Calu3 (cell line): ENCODE measurements at regions not wholly inside any gene's neighbourhood (a gene's known extent, or its start where the extent isn't known, plus 50 kb on each side); places are given as distances from the start of the nearest gene placed in this dataset.

ENCODE experiments used
- BruUV-seq: library from RNA; stranded (reverse); fragments of 400-500 nt; replicated peaks from 2 replicates; lab custom pipeline; 2021; lab: Mats Ljungman, UMichigan
- CTCF ChIA-PET: fragments of 300-600 bp; sonication (Branson Sonifier 250); formaldehyde crosslinking; loops from one replicate; lab custom pipeline; 2022; ENCODE audit warnings: antibody characterized with exemption; lab: Charles Lee
- DNase-seq: peaks from one replicate; pipeline ENCODE4 v3.0.0; 2022
- H3K27ac Mint-ChIP-seq: one replicate; pipeline ENCODE4 v1.8.0; 2022; ENCODE audit warnings: mixed read lengths; ENCODE audit not compliant: unreplicated experiment
- H3K27me3 Mint-ChIP-seq: one replicate; pipeline ENCODE4 v1.8.0; 2022; ENCODE audit warnings: mixed read lengths; ENCODE audit not compliant: unreplicated experiment
- H3K36me3 Mint-ChIP-seq: one replicate; pipeline ENCODE4 v1.8.0; 2022; ENCODE audit warnings: mild to moderate bottlenecking, moderate library complexity, mixed read lengths; ENCODE audit not compliant: insufficient read depth, unreplicated experiment
- H3K4me1 Mint-ChIP-seq: one replicate; pipeline ENCODE4 v1.8.0; 2022; ENCODE audit warnings: mild to moderate bottlenecking, low read depth, mixed read lengths; ENCODE audit not compliant: unreplicated experiment
- H3K4me3 Mint-ChIP-seq: one replicate; pipeline ENCODE4 v1.8.0; 2022; ENCODE audit warnings: mild to moderate bottlenecking, low read depth, moderate library complexity, mixed read lengths; ENCODE audit not compliant: unreplicated experiment
- H3K9me3 Mint-ChIP-seq: one replicate; pipeline ENCODE4 v1.8.0; 2022; ENCODE audit warnings: low read depth, mixed read lengths; ENCODE audit not compliant: unreplicated experiment
- intact Hi-C: fragments of 100-400 bp; cut with micrococcal nuclease; formaldehyde crosslinking; loops from one replicate; pipeline ENCODE4 v1.10.0; 2022; ENCODE audit not compliant: unreplicated experiment
- TF ChIP-seq, protein P1 (sequence below): fragments of 200-600 bp; IDR thresholded peaks from one replicate; pipeline ENCODE4 v1.8.0; 2022; ENCODE audit warnings: antibody characterized with exemption; ENCODE audit not compliant: unreplicated experiment

GRCh38 chr4:15162046-15162445, 159.8 kb downstream of the CPEB2 start:
- no peak for DNase-seq
- Mint-ChIP-seq H3K9me3 (peaks cover 3% of the 10 kb centered on the region), H3K27me3 (no peaks in the 10 kb centered on the region), H3K27ac (no peak overlapping the region), H3K4me3 (no peak overlapping the region), H3K36me3 (no peaks in the 10 kb centered on the region), H3K4me1 (no peaks in the 10 kb centered on the region)
- no TSS peak for BruUV-seq
- CTCF ChIA-PET = interaction anchor here (0.6 kb wide), 1 partner anchor 156 kb away, joined by 3 read pairs; no protein-coding TSS in a partner anchor
- TF ChIP-seq, protein P1, sequence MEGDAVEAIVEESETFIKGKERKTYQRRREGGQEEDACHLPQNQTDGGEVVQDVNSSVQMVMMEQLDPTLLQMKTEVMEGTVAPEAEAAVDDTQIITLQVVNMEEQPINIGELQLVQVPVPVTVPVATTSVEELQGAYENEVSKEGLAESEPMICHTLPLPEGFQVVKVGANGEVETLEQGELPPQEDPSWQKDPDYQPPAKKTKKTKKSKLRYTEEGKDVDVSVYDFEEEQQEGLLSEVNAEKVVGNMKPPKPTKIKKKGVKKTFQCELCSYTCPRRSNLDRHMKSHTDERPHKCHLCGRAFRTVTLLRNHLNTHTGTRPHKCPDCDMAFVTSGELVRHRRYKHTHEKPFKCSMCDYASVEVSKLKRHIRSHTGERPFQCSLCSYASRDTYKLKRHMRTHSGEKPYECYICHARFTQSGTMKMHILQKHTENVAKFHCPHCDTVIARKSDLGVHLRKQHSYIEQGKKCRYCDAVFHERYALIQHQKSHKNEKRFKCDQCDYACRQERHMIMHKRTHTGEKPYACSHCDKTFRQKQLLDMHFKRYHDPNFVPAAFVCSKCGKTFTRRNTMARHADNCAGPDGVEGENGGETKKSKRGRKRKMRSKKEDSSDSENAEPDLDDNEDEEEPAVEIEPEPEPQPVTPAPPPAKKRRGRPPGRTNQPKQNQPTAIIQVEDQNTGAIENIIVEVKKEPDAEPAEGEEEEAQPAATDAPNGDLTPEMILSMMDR = no peak
- intact Hi-C loops = loop anchor here (10.0 kb wide), 1 partner anchor 1507 kb away; no protein-coding TSS in a partner anchor

DNA sequence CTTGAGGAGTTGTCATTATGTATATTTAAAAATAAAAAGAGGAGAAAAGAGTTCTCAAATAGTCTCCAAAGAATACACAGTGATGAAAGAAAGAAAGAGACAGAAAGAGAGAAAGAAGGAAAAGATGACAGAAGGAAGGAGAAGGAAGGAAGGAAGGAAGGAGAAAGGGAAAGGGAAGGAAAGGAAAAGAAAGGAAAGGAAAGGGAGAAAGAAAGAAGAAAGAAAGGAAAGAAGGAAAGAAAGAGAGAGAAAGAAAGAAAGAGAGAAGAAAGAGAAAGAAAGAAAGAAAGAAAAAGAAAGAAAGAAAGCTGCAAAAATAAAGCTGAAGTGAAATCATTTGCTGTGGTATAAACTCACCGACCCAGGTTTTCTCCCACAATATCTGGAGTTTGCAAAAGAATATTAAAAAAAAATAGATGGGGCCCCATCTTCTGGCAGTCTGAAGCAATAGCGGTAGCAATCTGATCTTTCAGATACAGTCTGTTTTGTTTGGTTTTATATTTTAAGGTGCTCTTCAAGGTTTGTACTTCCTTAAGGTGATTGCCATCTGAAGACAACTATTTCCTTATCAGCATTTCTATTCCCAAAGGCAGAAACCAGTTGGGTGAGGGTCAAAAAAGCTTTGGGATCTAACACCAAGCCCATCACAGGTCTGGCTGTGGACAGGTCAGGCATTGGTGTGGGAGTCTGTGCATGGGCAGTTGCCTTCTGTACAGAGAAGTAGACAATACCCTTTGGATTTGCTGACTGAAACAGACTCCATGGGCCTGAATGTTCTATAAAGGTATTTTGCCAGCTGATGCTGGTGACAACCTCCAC, 160.4 kb downstream of the CPEB2 start:
- Mint-ChIP-seq H3K36me3 (no peaks in the 10 kb centered on the region), H3K27me3 (no peaks in the 10 kb centered on the region), H3K9me3 (peaks cover under 1% of the 10 kb centered on the region), H3K4me3 (no peak overlapping the region), H3K4me1 (no peaks in the 10 kb centered on the region), H3K27ac (no peak overlapping the region)
- CTCF ChIA-PET = interaction anchor here (0.6 kb wide), 1 partner anchor 157 kb away, joined by 3 read pairs; no protein-coding TSS in a partner anchor
- no TSS peak for BruUV-seq
- DNase-seq = no peak
- intact Hi-C loops = loop anchor here (10.0 kb wide), 1 partner anchor 1508 kb away; no protein-coding TSS in a partner anchor
- TF ChIP-seq, protein P1 = no peak

- no peaks in the 10 kb centered on the region for H3K36me3 Mint-ChIP-seq
- intact Hi-C loops = loop anchor here (10.0 kb wide), 1 partner anchor 1508 kb away; no protein-coding TSS in a partner anchor
- H3K4me1 Mint-ChIP-seq = no peaks in the 10 kb centered on the region
- CTCF ChIA-PET = no interaction called here
- BruUV-seq = no TSS peak
- no peak for DNase-seq
- H3K27me3 Mint-ChIP-seq = no peaks in the 10 kb centered on the region
- no peak overlapping the region for H3K27ac Mint-ChIP-seq
- no peaks in the 10 kb centered on the region for H3K9me3 Mint-ChIP-seq
- TF ChIP-seq, protein P1 = no peak
- H3K4me3 Mint-ChIP-seq = no peak overlapping the region
These were observed 161.0 kb downstream of the CPEB2 start for GRCh38 chr4:15163284-15163645.

DNA sequence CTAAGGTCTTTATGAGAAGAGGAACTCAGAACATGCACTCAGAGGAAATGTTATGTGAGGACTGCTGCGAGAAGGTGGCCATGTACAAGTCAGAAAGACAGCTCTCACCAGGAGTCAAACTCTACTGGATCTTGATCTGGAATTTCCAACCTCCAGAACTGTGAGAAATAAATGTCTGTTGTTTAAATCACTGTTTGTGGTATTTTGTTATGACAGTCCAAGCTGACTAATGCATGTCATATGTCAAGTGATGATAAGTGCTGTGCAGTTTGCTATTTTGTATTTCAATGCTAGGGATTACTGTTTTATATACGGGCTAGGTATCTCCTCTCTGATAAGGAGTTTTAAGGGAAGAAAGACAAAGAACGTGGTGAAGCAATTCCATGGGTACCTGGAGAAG, 162.3 kb downstream of the CPEB2 start:
- CTCF ChIA-PET = no interaction called here
- no peak for DNase-seq
- Mint-ChIP-seq H3K4me1 (no peaks in the 10 kb centered on the region), H3K27ac (no peak overlapping the region), H3K9me3 (no peaks in the 10 kb centered on the region), H3K36me3 (no peaks in the 10 kb centered on the region), H3K4me3 (no peak overlapping the region), H3K27me3 (no peaks in the 10 kb centered on the region)
- TF ChIP-seq, protein P1 = no peak
- BruUV-seq = no TSS peak
- intact Hi-C loops = loop anchor here (10.0 kb wide), 1 partner anchor 1510 kb away; no protein-coding TSS in a partner anchor
